Left ventricle myocardium inferior (tissue), 1 donor: ENCODE measurements at regions not wholly inside any gene's neighbourhood (a gene's known extent, or its start where the extent isn't known, plus 50 kb on each side); places are given as distances from the start of the nearest gene placed in this dataset.

ENCODE experiments used
- DNase-seq: peaks from one replicate; pipeline ENCODE4 v3.0.0-alpha.2; 2020
- H3K27ac ChIP-seq: fragments of 200-600 bp; replicated peaks from 2 replicates; pipeline ENCODE4 v1.8.0; 2021
- H3K27me3 ChIP-seq: fragments of 200-600 bp; 2 replicates; pipeline ENCODE4 v1.8.0; 2021; ENCODE audit warnings: low read depth
- H3K36me3 ChIP-seq: fragments of 200-600 bp; 2 replicates; pipeline ENCODE4 v1.8.0; 2021
- H3K4me1 ChIP-seq: fragments of 200-600 bp; 2 replicates; pipeline ENCODE4 v1.8.0; 2021
- H3K4me3 ChIP-seq: fragments of 200-600 bp; 2 replicates; pipeline ENCODE4 v1.8.0; 2021; ENCODE audit warnings: mild to moderate bottlenecking, moderate library complexity
- H3K9me3 ChIP-seq: fragments of 200-600 bp; replicated peaks from 2 replicates; pipeline ENCODE4 v1.8.0; 2021
- intact Hi-C: fragments of 100-400 bp; cut with micrococcal nuclease; formaldehyde crosslinking; loops from one replicate; pipeline ENCODE4 v1.11.0; 2022
- TF ChIP-seq, protein P1 (sequence below): fragments of 200-600 bp; IDR thresholded peaks from 2 replicates; pipeline ENCODE4 v1.8.0; 2021; ENCODE audit warnings: antibody characterized with exemption, mild to moderate bottlenecking, borderline replicate concordance
- donor health status: DM: no; HTN: yes; CAD: no; lungs with severe emphysema.

DNA sequence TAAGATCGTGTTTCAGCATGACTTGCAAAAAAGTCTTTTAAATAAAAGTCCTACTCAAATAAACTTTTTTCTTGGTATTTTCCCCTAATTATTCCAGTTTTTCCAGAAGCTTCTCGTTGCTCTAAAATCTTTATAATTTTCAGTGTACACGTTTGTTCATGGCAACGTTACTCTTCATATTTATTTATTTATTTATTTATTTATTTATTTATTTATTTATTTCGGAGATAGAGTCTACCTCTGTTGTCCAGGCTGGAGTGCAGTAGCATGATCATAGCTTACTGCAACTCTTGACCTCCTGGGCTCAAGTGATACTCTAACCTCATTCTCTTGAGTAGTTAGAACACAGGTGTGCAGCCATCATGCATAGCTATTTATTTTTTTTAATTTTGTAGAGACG lies 438.3 kb upstream of the MDGA2 start:
- H3K4me3 ChIP-seq, result no peak overlapping the region
- TF ChIP-seq, protein P1, sequence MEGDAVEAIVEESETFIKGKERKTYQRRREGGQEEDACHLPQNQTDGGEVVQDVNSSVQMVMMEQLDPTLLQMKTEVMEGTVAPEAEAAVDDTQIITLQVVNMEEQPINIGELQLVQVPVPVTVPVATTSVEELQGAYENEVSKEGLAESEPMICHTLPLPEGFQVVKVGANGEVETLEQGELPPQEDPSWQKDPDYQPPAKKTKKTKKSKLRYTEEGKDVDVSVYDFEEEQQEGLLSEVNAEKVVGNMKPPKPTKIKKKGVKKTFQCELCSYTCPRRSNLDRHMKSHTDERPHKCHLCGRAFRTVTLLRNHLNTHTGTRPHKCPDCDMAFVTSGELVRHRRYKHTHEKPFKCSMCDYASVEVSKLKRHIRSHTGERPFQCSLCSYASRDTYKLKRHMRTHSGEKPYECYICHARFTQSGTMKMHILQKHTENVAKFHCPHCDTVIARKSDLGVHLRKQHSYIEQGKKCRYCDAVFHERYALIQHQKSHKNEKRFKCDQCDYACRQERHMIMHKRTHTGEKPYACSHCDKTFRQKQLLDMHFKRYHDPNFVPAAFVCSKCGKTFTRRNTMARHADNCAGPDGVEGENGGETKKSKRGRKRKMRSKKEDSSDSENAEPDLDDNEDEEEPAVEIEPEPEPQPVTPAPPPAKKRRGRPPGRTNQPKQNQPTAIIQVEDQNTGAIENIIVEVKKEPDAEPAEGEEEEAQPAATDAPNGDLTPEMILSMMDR, result no peak
- intact Hi-C loops, result no loop called here
- no peak overlapping the region for H3K27ac ChIP-seq
- H3K4me1 ChIP-seq, result no peaks in the 10 kb centered on the region
- no peaks in the 10 kb centered on the region for H3K36me3 ChIP-seq
- DNase-seq, result no peak
- no peaks in the 10 kb centered on the region for H3K27me3 ChIP-seq
- no peaks in the 10 kb centered on the region for H3K9me3 ChIP-seq

DNA sequence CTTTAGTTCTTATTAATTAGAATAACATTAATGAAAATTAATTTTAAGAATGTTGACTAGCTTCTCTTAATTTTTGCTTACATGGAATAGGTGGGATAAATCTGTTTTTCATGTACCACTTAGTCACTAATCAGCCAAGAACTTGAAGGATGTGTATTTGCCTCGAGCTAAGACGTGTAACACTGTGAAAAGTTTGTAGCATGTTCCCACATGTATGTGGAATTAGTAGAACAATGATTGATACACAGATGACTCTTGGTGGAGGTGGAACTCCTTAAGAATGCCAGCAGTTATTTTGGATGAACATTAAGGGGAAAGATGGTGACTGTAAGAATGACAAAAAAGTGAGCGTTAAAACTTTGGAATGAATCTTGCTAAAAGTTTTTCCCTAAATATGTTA lies 435.7 kb upstream of the MDGA2 start:
- Histone ChIP-seq H3K27me3 (no peaks in the 10 kb centered on the region), H3K27ac (no peak overlapping the region), H3K9me3 (no peaks in the 10 kb centered on the region), H3K4me3 (no peak overlapping the region), H3K36me3 (no peaks in the 10 kb centered on the region), H3K4me1 (no peaks in the 10 kb centered on the region)
- intact Hi-C loops, result no loop called here
- TF ChIP-seq, protein P1, result no peak
- DNase-seq, result no peak

DNA sequence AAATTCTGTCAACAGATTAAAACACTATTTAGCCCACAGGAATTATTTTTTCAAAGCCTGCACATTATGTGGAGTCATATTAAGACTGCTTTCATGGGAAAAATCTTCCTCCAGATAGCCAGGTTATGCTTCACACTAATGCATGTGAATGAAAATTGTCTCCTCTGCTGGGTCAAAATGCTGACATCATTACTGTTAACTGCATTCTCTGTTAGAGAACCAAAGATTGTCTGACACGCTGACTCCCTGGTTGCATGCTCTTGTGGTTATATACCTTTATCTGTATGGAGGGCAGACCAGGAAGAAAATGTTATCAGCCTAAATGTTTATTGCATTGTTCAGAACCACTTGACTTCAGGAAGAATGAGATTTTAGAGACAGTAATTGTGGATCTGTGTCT lies 432.2 kb upstream of the MDGA2 start:
- Histone ChIP-seq H3K27ac (no peak overlapping the region), H3K27me3 (no peaks in the 10 kb centered on the region), H3K9me3 (peaks cover 22% of the 10 kb centered on the region), H3K4me3 (no peak overlapping the region), H3K36me3 (no peaks in the 10 kb centered on the region), H3K4me1 (no peaks in the 10 kb centered on the region)
- TF ChIP-seq, protein P1, result no peak
- intact Hi-C loops, result no loop called here
- no peak for DNase-seq

DNA sequence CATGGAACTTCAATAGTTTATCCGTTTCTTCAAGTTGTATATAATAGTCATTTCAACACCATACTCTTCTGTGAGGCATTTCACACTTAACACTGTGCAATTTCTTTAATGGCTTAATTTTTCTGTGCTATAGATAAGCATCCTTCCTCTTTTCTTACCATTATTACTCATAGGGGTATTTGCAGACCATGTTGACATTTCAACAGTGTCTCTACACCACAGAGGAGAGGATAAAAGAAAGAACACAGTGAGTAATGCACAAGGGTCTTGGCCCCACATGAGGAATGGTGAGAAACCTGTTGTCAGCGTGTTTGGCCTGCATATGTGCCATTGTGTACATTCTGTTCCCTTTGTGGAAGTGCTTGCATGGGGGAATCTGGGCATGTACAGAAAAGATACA lies 421.5 kb upstream of the MDGA2 start:
- Histone ChIP-seq H3K4me3 (no peak overlapping the region), H3K4me1 (no peaks in the 10 kb centered on the region), H3K36me3 (no peaks in the 10 kb centered on the region), H3K9me3 (peaks cover 48% of the 10 kb centered on the region), H3K27me3 (no peaks in the 10 kb centered on the region), H3K27ac (no peak overlapping the region)
- no peak for DNase-seq
- intact Hi-C loops, result no loop called here
- TF ChIP-seq, protein P1, result no peak

DNA sequence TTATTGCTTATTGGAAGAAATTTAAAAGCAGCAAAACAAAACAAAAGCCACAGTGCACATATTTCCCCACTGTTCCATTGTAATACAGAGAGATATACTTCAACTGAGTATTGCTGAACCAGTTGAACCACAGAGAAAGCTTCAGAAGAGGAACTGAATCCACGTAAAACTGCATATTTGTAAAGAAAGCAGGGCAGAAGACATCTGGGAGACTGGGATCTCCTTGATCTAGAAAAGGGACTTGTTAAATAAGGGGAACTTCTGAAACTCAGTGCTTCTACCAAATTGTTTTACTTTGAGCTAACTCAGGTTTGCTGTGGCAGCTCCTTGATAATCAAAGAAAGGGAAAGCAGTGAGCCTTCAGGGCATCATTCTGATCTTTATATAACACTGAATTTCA lies 411.1 kb upstream of the MDGA2 start:
- Histone ChIP-seq H3K9me3 (peaks cover 4% of the 10 kb centered on the region), H3K4me1 (no peaks in the 10 kb centered on the region), H3K27me3 (no peaks in the 10 kb centered on the region), H3K4me3 (no peak overlapping the region), H3K27ac (no peak overlapping the region), H3K36me3 (no peaks in the 10 kb centered on the region)
- DNase-seq, result no peak
- TF ChIP-seq, protein P1, result no peak
- intact Hi-C loops, result no loop called here

DNA sequence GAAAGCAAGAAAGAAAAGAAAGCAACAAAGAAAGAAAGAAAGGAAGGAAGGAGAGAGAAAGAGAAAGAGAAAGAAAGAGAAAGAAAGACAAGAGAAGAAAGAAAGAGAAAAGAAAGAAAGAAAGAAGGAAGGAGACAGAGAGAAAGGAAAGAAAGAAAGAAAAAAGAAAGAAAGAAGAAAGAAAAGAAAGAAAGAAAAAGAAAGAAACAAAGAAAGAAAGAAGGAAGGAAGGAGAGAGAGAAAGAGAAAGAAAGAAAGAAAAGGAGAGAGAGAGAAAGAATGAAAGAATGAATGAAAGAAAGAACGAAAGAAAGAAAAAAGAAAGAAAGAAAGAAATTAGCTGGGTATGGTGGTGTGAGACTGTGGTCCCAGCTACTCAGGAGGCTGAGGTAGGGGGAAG lies 400.1 kb upstream of the MDGA2 start:
- Histone ChIP-seq H3K27me3 (no peaks in the 10 kb centered on the region), H3K36me3 (no peaks in the 10 kb centered on the region), H3K27ac (no peak overlapping the region), H3K4me1 (no peaks in the 10 kb centered on the region), H3K9me3 (peaks cover under 1% of the 10 kb centered on the region), H3K4me3 (no peak overlapping the region)
- intact Hi-C loops, result no loop called here
- TF ChIP-seq, protein P1, result no peak
- no peak for DNase-seq
